ENCODE measurements at regions not wholly inside any gene's neighbourhood (a gene's known extent, or its start where the extent isn't known, plus 50 kb on each side); places are given as distances from the start of the nearest gene placed in this dataset.

DNA sequence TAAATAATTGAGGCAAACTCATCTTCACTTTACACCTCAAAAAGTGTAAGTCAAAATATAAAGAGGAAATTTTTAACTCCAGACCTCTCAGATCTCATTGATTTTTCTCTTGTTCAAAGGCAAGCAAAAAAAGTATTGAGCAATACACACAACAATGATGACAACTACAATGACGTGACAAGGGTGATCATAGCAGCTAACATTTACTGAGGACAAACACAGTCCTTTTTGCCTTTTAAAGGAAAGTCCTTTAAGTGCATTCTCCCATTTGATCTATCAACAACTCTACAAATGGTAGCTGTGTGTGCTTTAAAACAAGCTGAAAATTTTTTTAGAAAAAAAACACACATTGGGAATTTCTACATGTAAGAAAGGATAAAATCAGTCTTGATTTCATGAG, 123.5 kb upstream of the CTAGE1 start:
- Histone ChIP-seq H3K4me2 (ENCODE audit: low read length) (no peak overlapping the region), H3K9me3 (ENCODE audit: low read length) (no peaks in the 10 kb centered on the region)
- TF ChIP-seq EZH2 (IDR thresholded peaks at IDR 0.05; ENCODE audit: borderline replicate concordance, low read length): no peak
- TF ChIP-seq, protein P1, sequence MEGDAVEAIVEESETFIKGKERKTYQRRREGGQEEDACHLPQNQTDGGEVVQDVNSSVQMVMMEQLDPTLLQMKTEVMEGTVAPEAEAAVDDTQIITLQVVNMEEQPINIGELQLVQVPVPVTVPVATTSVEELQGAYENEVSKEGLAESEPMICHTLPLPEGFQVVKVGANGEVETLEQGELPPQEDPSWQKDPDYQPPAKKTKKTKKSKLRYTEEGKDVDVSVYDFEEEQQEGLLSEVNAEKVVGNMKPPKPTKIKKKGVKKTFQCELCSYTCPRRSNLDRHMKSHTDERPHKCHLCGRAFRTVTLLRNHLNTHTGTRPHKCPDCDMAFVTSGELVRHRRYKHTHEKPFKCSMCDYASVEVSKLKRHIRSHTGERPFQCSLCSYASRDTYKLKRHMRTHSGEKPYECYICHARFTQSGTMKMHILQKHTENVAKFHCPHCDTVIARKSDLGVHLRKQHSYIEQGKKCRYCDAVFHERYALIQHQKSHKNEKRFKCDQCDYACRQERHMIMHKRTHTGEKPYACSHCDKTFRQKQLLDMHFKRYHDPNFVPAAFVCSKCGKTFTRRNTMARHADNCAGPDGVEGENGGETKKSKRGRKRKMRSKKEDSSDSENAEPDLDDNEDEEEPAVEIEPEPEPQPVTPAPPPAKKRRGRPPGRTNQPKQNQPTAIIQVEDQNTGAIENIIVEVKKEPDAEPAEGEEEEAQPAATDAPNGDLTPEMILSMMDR (IDR thresholded peaks at IDR 0.05; ENCODE audit: low read length): no peak

GRCh38 chr18:22542406-22542835, 124.7 kb upstream of the CTAGE1 start:
- Histone ChIP-seq H3K9me2 (ENCODE audit: low read depth, low read length) (no peaks in the 10 kb centered on the region), H3K9me3 (ENCODE audit: low read length) (no peaks in the 10 kb centered on the region), H3K4me1 (ENCODE audit: insufficient read depth, low read length, severe bottlenecking) (no peaks in the 10 kb centered on the region), H3K27ac (ENCODE audit: low read depth, low read length, poor library complexity, severe bottlenecking) (no peak overlapping the region), H3F3A (ENCODE audit: insufficient read depth, low read length) (no peaks in the 10 kb centered on the region), H3K36me3 (ENCODE audit: insufficient read depth, low read length) (no peaks in the 10 kb centered on the region), H4K20me1 (ENCODE audit: insufficient read depth, low read length) (no peaks in the 10 kb centered on the region), H3K79me2 (ENCODE audit: insufficient read depth, low read length) (no peaks in the 10 kb centered on the region), H3K9ac (ENCODE audit: low read length) (no peak overlapping the region), H2AFZ (ENCODE audit: low read length) (no peak overlapping the region), H3K4me2 (ENCODE audit: low read length) (no peak overlapping the region), H3K4me3 (ENCODE audit: low read depth, low read length, poor library complexity, severe bottlenecking) (no peak overlapping the region), H3K27me3 (ENCODE audit: insufficient read depth, low read length) (no peaks in the 10 kb centered on the region)
- TF ChIP-seq EZH2 (IDR thresholded peaks at IDR 0.05; ENCODE audit: borderline replicate concordance, low read length): no peak
- TF ChIP-seq, protein P1 (IDR thresholded peaks at IDR 0.05; ENCODE audit: low read length): no peak

More for the DNA sequence above, 123.5 kb upstream of the CTAGE1 start:
- Histone ChIP-seq H3K4me1 (ENCODE audit: insufficient read depth, low read length, severe bottlenecking) (no peaks in the 10 kb centered on the region), H2AFZ (ENCODE audit: low read length) (no peak overlapping the region), H3K27ac (ENCODE audit: low read depth, low read length, poor library complexity, severe bottlenecking) (no peak overlapping the region), H3K36me3 (ENCODE audit: insufficient read depth, low read length) (no peaks in the 10 kb centered on the region), H3F3A (ENCODE audit: insufficient read depth, low read length) (no peaks in the 10 kb centered on the region), H3K9me2 (ENCODE audit: low read depth, low read length) (no peaks in the 10 kb centered on the region), H3K4me3 (ENCODE audit: low read depth, low read length, poor library complexity, severe bottlenecking) (no peak overlapping the region), H3K27me3 (ENCODE audit: insufficient read depth, low read length) (no peaks in the 10 kb centered on the region), H4K20me1 (ENCODE audit: insufficient read depth, low read length) (no peaks in the 10 kb centered on the region), H3K9ac (ENCODE audit: low read length) (no peak overlapping the region), H3K79me2 (ENCODE audit: insufficient read depth, low read length) (no peaks in the 10 kb centered on the region)

DNA sequence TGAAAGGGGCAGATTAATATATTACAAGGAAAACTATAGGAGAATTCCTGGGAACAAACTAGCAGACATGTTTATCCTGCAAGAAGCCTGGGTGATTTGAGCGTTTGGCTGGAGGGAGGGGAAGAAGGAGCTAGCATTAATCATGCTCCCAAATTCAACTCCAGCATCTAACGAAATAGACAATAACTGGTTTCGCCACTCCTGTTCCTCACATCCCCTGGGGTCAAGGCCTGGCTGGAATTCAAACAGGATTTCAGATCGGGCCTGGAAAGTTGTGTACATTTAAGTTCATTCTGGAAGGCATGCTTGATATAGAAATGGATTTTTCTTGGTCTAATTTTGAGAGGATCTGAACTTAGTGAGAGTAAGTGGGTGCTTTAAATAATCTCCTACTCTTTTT, 126.1 kb upstream of the CTAGE1 start:
- Histone ChIP-seq H3F3A (ENCODE audit: insufficient read depth, low read length) (no peaks in the 10 kb centered on the region), H3K79me2 (ENCODE audit: insufficient read depth, low read length) (no peaks in the 10 kb centered on the region), H3K36me3 (ENCODE audit: insufficient read depth, low read length) (no peaks in the 10 kb centered on the region), H3K4me2 (ENCODE audit: low read length) (no peak overlapping the region), H2AFZ (ENCODE audit: low read length) (no peak overlapping the region), H3K9me2 (ENCODE audit: low read depth, low read length) (no peaks in the 10 kb centered on the region), H3K27ac (ENCODE audit: low read depth, low read length, poor library complexity, severe bottlenecking) (no peak overlapping the region), H3K9me3 (ENCODE audit: low read length) (no peaks in the 10 kb centered on the region), H4K20me1 (ENCODE audit: insufficient read depth, low read length) (no peaks in the 10 kb centered on the region), H3K4me3 (ENCODE audit: low read depth, low read length, poor library complexity, severe bottlenecking) (no peak overlapping the region), H3K27me3 (ENCODE audit: insufficient read depth, low read length) (no peaks in the 10 kb centered on the region), H3K9ac (ENCODE audit: low read length) (no peak overlapping the region), H3K4me1 (ENCODE audit: insufficient read depth, low read length, severe bottlenecking) (no peaks in the 10 kb centered on the region)
- no peak for TF ChIP-seq EZH2 (IDR thresholded peaks at IDR 0.05; ENCODE audit: borderline replicate concordance, low read length)
- TF ChIP-seq, protein P1 (IDR thresholded peaks at IDR 0.05; ENCODE audit: low read length): no peak
